NCI-H446 (cell line): ENCODE measurements at regions not wholly inside any gene's neighbourhood (a gene's known extent, or its start where the extent isn't known, plus 50 kb on each side); places are given as distances from the start of the nearest gene placed in this dataset.

ENCODE experiments used
- DNase-seq, 2 experiments: peaks; one replicate each; lab custom pipeline; 2025; lab: John Stamatoyannopoulos, UW

DNA sequence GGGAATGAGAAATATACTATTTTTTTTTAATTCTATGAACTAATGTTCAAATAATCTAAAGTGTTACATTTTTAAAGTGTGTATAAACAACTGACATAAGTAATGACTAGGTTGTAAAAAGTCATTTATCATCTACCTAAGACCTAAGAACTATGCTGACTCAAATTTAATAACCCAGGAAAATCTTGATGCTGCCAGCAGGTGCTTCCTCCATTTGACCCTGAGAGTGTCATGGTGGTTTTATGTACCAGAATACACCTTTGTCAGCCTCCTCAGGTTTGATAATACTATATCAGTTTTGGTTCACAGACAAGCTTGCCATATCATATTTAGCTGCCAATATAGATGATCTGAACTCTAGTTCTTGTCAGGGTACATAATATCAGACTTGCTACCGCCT, 1151.2 kb downstream of the PCDH17 start:
- DNase-seq: no peak

DNA sequence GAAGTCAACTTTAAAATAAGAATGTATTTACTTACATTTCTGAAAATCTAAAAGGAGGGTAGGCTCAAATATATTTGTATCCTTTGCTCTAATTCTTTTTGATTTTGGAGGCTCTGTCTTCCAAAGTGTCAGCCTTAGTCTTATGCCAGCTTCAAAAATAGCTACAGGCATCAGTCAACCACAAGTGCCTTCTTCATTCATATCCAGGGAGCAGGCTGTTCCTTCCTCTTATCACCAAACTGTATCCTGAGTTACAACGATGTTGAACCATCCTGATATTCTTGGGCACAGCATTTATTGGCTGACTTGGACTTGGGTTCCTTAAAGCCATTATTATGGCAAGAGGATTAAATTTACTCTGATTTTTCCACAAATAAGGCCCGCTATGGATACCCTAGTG, 1161.3 kb downstream of the PCDH17 start:
- no peak for DNase-seq

DNA sequence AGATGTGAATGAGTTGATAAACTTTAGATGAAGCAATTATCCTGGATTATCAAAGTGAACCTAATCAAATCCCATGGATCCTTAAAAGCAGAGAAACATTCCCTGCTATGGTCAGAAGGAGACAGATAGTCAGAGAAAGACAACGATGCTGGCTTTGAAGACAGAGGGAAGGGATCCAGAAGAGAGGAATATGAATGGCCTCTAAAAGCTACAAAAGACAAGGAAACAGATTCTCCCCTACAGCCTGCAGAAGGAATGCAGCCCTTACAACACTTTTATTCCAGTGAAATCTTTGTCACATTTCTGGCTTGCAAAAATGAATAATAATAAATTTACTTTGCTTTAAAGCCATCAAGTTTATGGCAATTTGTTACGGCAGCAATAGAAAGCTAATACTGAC, 1164.2 kb downstream of the PCDH17 start:
- no peak for DNase-seq

DNA sequence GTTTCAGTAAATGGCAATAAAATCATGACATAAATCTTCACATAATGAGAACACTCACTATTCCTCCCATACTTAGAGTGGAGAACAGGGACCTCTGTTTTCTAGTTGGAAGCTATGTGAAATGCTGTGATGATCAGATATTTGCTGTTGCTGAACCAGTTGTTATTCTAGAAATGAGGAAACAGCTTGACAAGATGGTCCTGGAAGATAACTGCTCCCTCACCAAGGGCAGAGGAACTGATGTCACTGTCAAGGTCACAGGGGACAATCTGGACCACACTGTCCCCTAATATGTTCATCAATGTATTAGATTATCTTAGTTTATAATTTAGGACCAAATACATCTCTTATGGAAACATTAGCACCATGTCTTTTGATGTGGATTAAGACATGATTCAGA, 1173.3 kb downstream of the PCDH17 start:
- no peak for DNase-seq

DNA sequence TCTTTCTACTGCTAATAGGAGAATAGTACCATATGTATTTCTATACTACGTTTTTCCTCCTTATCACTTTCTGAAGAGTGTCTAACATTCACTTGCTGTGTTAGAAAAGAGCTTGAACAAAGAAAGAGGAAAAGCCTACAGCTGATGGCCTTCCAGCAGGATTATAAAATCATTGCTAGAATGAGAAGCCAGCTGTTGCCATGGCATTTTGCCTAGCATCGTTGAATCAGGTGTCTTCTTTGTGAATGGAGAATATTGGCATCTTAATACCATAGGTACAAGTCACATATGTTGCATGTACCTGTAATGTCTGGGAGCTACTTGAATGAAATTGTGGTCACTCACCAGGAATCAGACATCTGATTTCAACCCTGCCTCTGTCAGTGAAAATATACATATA, 1174.9 kb downstream of the PCDH17 start:
- DNase-seq: no peak

- DNase-seq: no peak
Observed at GRCh38 chr13:58823701-58824100, 1192.2 kb downstream of the PCDH17 start.

GRCh38 chr13:58827904-58828303, 1196.4 kb downstream of the PCDH17 start:
- no peak for DNase-seq

- DNase-seq: no peak
Observed at GRCh38 chr13:58830841-58831240, 1199.3 kb downstream of the PCDH17 start.

- DNase-seq: no peak
Observed at GRCh38 chr13:58838615-58839014, 1207.1 kb downstream of the PCDH17 start.

- no peak for DNase-seq
Observed at GRCh38 chr13:58843071-58843470, 1211.5 kb downstream of the PCDH17 start.

- DNase-seq: no peak
Observed at GRCh38 chr13:58843567-58843966, 1212.0 kb downstream of the PCDH17 start.

DNA sequence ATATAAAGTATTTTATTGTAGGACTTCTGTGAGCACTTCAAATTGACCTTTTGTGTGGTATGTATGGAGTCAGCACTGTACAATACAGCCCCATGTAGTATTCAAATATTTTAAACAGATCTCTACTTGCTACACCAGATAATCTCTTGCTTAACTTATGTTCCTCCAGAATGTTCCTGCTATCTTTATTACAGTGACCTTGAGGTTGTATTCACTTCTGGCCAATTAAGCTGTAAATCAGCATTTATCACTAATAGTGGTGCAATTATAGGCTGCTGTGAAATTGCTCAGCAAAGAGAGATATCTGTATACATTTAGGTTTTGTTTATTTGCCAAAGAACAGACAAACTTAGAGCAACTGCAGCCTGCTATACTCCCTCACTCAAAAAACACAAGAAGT, 1218.6 kb downstream of the PCDH17 start:
- DNase-seq: no peak

DNA sequence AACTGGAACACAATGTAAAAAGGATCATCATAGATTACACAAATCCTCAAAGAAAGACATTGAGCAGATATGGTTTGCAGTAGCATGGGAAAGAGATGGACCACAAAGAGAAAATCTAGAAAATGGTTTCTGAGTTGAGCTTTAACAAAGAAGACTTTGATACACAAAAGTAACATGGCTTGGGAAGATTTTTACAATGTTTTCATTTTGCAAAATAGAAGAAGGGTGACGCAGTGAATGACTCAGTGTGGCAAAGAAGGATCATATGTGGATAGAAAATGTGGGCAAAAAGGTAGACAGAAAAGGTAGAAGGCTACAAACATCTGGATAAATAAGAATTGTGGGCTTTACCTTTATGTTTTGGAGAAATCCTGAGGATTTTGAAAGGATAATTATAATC, 1220.5 kb downstream of the PCDH17 start:
- DNase-seq: no peak

DNA sequence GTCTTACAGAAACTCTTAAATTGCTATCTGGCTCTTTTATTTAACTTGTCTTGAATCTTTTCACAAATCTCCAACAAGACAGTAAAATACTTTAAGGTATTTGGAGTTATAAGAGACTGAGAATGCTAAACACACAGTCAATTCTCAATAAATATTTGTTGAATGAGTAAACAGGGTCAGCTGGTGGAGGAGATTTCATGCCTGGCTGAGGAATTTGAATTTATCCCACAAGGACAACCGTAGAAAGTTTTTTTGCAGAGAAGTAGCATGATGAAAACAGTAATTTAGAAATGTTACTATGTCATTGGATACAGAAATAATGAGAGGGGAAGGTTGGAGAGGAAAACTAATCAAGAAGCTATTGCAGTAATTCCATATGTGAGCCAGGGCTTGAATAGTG, 1223.7 kb downstream of the PCDH17 start:
- DNase-seq: no peak

GRCh38 chr13:58858870-58859371, 1227.4 kb downstream of the PCDH17 start:
- DNase-seq: no peak

DNA sequence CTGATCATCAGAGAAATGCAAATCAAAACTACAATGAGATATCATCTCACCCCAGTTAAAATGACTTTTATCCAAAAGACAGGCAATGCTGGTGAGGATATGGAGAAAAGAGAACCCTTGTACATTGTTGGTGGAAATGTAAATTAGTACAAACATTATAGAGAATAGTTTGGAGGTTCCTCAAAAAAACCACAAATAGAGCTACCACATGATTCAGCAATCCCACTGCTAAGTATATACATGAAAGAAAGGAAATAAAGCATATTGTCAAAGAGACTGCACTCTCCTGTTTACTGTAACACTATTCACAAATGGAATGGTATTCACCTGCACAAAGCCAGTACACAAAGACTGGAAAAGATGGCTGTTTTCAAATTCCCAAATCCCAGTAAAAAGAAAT, 1233.7 kb downstream of the PCDH17 start:
- DNase-seq: no peak

- DNase-seq: no peak
Observed at GRCh38 chr13:58869566-58869965, 1238.0 kb downstream of the PCDH17 start.

GRCh38 chr13:58876473-58876872, 1244.9 kb downstream of the PCDH17 start:
- DNase-seq: no peak

DNA sequence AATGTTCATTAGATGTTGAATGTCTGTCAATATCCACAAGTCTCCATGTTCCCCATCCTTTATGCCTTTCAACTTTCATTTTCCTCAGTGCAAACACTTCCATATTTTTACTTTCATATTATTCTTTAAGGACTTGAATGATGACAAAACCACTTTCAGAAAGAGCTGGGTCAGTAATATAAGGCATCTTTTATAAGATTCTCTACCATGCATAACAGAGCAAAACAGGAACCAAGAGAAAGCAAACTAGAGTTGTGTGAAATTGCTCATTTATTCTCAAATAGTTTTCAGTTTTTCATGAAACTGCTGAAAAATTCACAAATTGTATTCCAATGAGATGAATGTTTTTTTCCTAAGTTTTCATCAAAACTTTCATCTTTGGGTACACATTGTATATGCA, 1247.6 kb downstream of the PCDH17 start:
- DNase-seq: no peak

DNA sequence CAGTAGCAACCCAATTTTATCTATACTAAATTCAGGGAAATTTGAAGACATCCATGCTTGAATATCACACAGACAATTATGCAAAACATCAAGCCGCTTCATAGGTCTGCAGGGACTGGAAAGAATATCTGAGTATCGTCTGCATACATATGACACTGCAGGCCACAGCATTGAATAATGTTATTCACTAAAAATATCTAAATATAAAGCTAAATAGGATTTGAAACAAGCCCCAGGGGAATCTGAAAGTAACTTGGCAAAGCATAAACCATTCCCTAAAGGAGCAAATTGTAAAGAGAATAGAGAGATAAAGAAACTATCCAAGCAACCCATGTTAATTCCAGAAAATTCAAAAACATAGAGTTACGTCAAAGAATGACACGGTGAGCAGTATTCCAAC, 1251.0 kb downstream of the PCDH17 start:
- no peak for DNase-seq

GRCh38 chr13:58883405-58883804, 1251.9 kb downstream of the PCDH17 start:
- DNase-seq: no peak

- DNase-seq: no peak
Observed at GRCh38 chr13:58884353-58885209, 1253.0 kb downstream of the PCDH17 start.

GRCh38 chr13:58889474-58889873, 1257.9 kb downstream of the PCDH17 start:
- DNase-seq: no peak

DNA sequence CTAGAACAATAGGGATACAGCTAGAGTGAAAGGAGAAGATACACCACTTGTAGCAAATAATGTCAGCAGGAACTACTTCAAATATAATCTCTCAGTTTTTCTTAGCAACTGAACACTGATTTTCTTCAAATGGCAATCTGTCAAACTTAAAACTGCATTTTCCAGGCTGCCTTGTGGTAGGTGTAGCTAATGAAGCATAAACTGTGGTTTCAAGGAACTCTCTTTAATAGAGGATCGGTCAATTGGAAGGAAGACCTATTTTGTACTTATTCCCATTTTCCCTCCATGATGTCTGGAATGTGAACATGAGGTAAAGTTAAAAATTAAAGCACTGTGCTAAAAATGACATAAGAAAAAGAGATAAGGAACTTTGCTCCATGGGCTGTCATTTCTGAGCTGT, 1261.9 kb downstream of the PCDH17 start:
- DNase-seq: no peak
